ENCODE measurements at regions not wholly inside any gene's neighbourhood (a gene's known extent, or its start where the extent isn't known, plus 50 kb on each side); places are given as distances from the start of the nearest gene placed in this dataset.
A peak's percentile ranks its signal among the peaks of the same experiment; 100 is the strongest.
"Not testable (repeated sequence)": the region's sequence is repeated elsewhere in the genome, so short reads cannot be mapped to it uniquely, and the experiment has no call there.

- in situ Hi-C loops (cut with HindIII; ENCODE audit: low sequenced_read_pairs) = no loop called here
- no peak for DNase-seq (ENCODE audit: low spot score)
Measured at GRCh38 chr4:116110713-116111112, 974.7 kb downstream of the TRAM1L1 start.

DNA sequence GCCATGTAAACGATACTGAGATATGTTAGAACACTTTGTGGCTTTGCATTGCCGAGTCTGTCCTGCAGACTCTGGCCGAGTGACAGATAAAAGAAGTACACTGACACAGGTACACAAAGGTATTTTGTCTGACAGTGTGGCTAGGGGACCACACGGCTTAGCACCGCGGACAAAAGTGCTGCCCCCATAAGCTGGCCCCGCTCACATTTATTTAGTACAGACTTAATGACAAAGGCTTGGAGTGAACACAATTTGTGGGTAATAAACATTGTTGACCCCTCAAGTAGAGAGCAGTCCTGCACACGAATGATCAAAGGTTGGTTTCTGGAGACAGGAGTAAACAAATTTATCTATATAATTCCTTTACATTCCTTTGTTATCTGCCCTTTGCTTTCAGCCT is 976.8 kb downstream of the TRAM1L1 start:
- DNase-seq (ENCODE audit: low spot score) = no peak
- in situ Hi-C loops (cut with HindIII; ENCODE audit: low sequenced_read_pairs) = no loop called here

DNA sequence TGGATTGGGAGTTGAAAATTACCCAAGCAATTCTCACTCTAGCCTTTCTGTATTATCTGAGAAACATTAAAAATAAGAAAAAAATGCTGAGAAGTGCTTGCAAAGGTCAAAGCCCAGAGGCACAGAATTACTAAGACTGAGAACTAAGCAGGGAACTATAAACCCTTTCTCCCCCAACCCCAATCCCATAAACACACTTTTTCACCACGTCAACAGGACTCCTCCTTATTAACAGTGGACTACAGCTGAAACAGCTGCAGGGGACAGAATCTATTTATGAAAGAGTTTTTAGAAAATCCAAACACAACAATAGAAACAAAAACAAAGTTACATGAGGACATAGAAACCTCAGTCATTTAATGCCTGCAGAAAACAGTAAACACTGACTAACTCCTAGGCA is 984.1 kb downstream of the TRAM1L1 start:
- no peak for DNase-seq (ENCODE audit: low spot score)
- in situ Hi-C loops (cut with HindIII; ENCODE audit: low sequenced_read_pairs) = no loop called here

DNA sequence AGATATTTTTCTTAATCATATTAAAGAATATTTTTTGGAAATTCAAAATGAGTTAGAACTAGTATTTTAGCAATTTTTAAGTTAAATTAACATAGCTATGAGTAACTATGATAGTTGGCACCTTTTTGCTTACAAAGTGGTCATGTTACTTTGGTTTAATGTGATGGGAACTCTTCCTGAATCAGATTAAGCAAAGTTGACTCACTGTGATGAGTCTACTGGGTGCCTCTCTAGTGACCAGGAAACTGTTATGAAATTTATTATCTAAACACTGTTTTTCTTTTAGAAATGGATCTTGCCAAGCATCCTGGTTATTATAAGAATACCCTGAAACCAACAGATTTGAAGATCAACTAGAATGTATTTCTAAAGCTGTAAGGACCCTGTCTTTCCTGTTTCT is 985.8 kb downstream of the TRAM1L1 start:
- in situ Hi-C loops (cut with HindIII; ENCODE audit: low sequenced_read_pairs) = no loop called here
- no peak for DNase-seq (ENCODE audit: low spot score)

- in situ Hi-C loops (cut with HindIII; ENCODE audit: low sequenced_read_pairs); DNase-seq (ENCODE audit: low spot score): not testable (repeated sequence)
Measured at GRCh38 chr4:116097353-116097752, 983.9 kb upstream of the NDST4 start.

DNA sequence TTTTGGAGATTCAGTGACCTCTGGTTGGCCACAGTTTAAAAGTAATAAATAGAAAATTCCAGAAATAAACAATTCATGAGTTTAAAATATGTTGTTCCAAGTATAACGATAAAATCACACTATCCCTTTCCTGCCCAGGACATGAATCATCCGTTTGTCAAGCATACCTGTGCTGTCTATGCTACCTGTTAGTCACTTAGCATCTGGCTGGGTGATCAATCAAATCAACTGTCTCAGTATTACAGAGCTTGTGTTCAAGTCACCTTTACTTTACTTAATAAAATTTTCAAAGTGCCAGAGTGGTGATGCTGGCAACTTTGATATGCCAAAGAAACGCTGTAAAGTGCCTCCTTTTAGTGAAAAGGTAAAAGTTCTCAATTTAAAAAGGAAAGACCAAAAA is 979.5 kb upstream of the NDST4 start:
- in situ Hi-C loops (cut with HindIII; ENCODE audit: low sequenced_read_pairs) = no loop called here
- DNase-seq (ENCODE audit: low spot score) = no peak

- no peak for DNase-seq (ENCODE audit: low spot score)
- in situ Hi-C loops (cut with HindIII; ENCODE audit: low sequenced_read_pairs) = no loop called here
Measured at GRCh38 chr4:116088771-116089170, 975.4 kb upstream of the NDST4 start.

- in situ Hi-C loops (cut with HindIII; ENCODE audit: low sequenced_read_pairs) = no loop called here
- no peak for DNase-seq (ENCODE audit: low spot score)
Measured at GRCh38 chr4:116082808-116083366, 969.5 kb upstream of the NDST4 start.

DNA sequence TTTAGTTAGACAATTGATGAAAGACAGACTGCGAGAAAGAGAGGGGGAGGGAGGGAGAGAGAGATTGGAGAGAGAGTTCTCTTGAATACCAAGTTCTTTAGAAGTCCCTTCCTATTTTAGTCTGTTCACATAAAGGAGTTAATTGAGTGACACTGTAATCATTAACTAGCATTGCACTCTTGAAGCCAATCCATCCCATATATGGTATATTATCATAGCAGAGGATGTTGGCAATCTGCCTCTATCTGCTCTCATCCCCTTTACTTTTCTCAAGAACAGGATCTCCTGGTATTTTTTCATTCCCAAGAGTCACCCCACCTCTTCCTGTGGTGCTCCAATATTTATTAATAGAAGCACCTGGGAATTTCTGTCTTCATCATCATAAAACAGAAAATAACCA is 959.6 kb upstream of the NDST4 start:
- in situ Hi-C loops (cut with HindIII; ENCODE audit: low sequenced_read_pairs) = no loop called here
- DNase-seq (ENCODE audit: low spot score) = no peak

- in situ Hi-C loops (cut with HindIII; ENCODE audit: low sequenced_read_pairs) = no loop called here
- DNase-seq (ENCODE audit: low spot score) = no peak
Measured at GRCh38 chr4:116070283-116070682, 956.9 kb upstream of the NDST4 start.

GRCh38 chr4:116066711-116067245 is 953.4 kb upstream of the NDST4 start:
- DNase-seq (ENCODE audit: low spot score) = no peak
- in situ Hi-C loops (cut with HindIII; ENCODE audit: low sequenced_read_pairs) = no loop called here

GRCh38 chr4:116064331-116064730 is 950.9 kb upstream of the NDST4 start:
- in situ Hi-C loops (cut with HindIII; ENCODE audit: low sequenced_read_pairs) = no loop called here
- DNase-seq (ENCODE audit: low spot score) = no peak

GRCh38 chr4:116059361-116059760 is 945.9 kb upstream of the NDST4 start:
- in situ Hi-C loops (cut with HindIII; ENCODE audit: low sequenced_read_pairs) = no loop called here
- DNase-seq (ENCODE audit: low spot score) = no peak

DNA sequence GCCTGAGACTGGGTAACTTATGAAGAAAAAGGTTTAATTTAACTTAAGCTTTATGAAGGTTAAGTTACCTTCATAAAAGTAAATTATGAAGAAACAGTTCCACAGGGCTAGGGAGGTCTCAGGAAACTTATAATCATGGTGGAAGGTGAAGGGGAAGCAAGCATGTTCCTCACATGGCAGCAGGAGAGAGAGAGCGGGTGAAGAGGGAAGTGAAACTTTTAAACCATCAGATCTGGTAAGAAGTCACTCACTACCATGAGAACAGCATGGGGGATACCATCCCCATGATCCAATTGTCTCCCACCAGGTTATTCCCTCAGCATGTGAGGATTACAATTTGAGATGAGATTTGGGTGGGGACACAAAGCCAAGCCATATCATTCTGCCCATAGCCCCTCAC is 944.7 kb upstream of the NDST4 start:
- DNase-seq (ENCODE audit: low spot score) = no peak
- in situ Hi-C loops (cut with HindIII; ENCODE audit: low sequenced_read_pairs) = no loop called here

DNA sequence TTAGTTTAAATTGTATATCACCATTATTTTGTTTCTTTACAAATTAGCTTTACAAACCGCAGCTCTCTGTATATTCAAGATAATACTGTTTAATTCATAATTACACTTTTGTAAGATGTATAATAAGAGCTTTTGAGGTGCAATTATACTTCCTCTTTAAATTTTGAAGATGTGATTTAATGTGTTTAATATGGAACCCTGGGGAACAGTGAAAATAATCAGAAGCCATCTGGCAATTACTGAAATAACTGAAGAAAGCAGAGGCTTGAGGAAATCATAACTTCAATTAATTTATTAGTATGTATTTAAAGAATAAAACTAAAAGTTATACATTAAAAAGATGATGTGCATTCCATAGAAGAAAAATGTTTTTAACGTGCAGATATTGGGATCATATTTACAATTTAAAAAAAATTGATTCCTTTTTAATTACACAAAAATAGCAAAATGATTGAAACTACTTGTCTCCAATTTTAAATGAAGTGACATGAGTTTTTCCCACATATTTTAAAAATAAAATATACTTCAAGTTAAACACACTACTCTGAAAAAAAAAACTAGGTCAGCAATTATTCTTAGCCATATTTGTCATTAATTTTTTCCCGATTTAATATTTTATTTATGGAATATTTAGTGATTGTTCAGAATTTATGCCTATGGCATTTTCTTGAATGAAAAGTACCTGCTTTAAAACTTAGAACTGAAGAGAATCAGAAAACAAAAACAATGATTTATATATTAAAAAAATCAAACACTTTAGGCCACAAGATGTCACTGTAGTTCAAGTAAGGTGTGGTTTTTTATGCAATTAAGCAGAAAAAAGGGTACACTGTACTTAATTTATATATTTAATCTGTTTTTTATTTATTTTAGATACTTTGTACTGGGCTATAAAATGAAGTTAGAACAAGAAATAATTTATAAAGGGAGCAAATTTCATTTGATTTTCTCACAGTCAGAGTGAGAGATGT is 942.7 kb upstream of the NDST4 start:
- peak; percentile 31 for DNase-seq (ENCODE audit: low spot score)
- in situ Hi-C loops (cut with HindIII; ENCODE audit: low sequenced_read_pairs) = no loop called here

DNA sequence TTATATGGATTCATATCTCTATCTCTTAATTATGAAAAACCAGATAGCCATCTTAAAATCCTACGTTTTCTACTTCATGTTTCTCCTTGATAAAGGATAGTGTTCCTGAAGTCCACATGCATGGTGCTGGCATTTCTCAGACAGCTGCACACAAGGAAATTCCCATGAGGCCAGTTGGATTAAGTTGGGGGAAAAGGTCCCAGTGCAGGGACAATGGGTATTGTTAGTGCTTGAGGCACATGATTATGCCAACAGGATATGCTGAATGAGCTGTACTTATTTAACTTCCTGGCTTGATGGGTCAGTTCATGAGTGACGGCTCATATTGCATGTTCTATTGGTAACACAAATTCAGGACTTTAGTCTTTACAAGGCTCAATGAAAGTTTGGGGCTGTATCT is 913.9 kb upstream of the NDST4 start:
- in situ Hi-C loops (cut with HindIII; ENCODE audit: low sequenced_read_pairs) = no loop called here
- no peak for DNase-seq (ENCODE audit: low spot score)

GRCh38 chr4:116024954-116025708 is 911.7 kb upstream of the NDST4 start:
- in situ Hi-C loops (cut with HindIII; ENCODE audit: low sequenced_read_pairs) = no loop called here
- DNase-seq (ENCODE audit: low spot score) = no peak

- in situ Hi-C loops (cut with HindIII; ENCODE audit: low sequenced_read_pairs) = no loop called here
Measured at GRCh38 chr4:116023049-116023448, 909.6 kb upstream of the NDST4 start.

GRCh38 chr4:116020141-116020722 is 906.8 kb upstream of the NDST4 start:
- in situ Hi-C loops (cut with HindIII; ENCODE audit: low sequenced_read_pairs) = no loop called here
- no peak for DNase-seq (ENCODE audit: low spot score)

More at GRCh38 chr4:116023049-116023448, 909.6 kb upstream of the NDST4 start:
- DNase-seq (ENCODE audit: low spot score) = no peak
